ENCODE measurements at regions not wholly inside any gene's neighbourhood (a gene's known extent, or its start where the extent isn't known, plus 50 kb on each side); places are given as distances from the start of the nearest gene placed in this dataset.

DNA sequence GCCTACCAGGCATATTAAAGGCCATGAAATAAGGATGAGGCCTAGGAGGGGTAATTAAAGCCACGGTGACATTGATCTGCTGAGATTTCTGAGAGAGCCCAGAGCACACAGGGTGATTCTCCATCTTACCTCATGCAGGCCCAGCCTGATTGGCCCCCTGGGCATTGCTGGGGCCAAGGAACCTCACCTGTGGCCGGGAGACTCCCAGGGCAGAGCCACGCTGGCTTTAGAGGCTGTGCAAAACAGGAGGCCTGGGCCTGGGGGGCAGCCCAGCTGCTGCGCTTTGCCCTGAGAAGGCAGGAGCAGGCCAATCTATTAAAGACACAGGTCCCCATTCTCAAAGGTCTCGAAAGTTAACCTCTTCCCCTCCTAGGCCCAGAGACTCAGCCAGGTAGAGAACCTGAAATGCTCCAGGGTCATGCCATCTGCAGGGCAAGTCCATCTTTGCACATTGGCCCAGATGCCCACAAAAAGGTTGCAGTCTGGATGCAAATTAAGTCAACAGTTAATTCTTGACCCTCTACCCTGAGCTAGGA lies 1099.7 kb downstream of the BCL11B start:
- peaks cover 5% of the 10 kb centered on the region for H3K4me1 Mint-ChIP-seq (ENCODE audit: low read depth, unreplicated experiment)
- no peak overlapping the region for H2AFZ ChIP-seq (ENCODE audit: low read depth, low read length)

DNA sequence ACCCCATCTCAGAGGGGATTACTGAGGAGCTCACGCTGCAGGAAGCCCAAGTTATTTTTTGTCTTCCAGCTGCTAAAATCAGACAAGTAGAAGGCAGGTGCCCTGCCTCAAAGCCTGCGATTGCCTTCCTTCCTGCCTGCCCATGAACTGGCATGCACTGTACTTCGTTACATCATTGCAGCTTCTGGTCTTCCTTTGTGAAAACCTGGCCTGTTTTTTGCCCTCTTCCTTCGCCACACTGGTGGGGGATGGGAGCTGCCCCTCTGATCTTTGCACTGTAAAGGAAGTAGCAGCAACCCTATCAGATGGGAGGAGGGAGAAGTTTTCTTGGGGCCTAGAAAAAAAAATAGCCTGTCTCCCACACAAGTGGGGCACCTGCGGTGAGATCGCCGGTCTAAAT lies 1098.7 kb downstream of the BCL11B start:
- Mint-ChIP-seq H3K9me3 (ENCODE audit: unreplicated experiment) (no peaks in the 10 kb centered on the region), H3K4me1 (ENCODE audit: low read depth, unreplicated experiment) (peaks cover 5% of the 10 kb centered on the region), H3K27me3 (ENCODE audit: low read depth, unreplicated experiment) (peaks cover 22% of the 10 kb centered on the region), H3K36me3 (ENCODE audit: low read depth, unreplicated experiment) (no peaks in the 10 kb centered on the region), H3K27ac (ENCODE audit: unreplicated experiment) (no peak overlapping the region), H3K4me3 (ENCODE audit: unreplicated experiment) (no peak overlapping the region)
- H3K79me2 ChIP-seq (ENCODE audit: insufficient read depth, low read length): no peaks in the 10 kb centered on the region
- H3K4me2 ChIP-seq (ENCODE audit: low read length): no peak overlapping the region
- H3K27ac ChIP-seq (ENCODE audit: low read depth, low read length): no peak overlapping the region
- no peaks in the 10 kb centered on the region for H3K4me1 ChIP-seq (ENCODE audit: insufficient read depth, low read length)
- no peaks in the 10 kb centered on the region for H3K27me3 ChIP-seq (ENCODE audit: insufficient read depth, low read length)
- FAIRE-seq (no peak), DNase-seq (ENCODE audit: low read depth) (no peak)
- H3K9me3 ChIP-seq (ENCODE audit: insufficient read depth, low read depth, low read length): no peaks in the 10 kb centered on the region
- H3K4me3 ChIP-seq (ENCODE audit: insufficient read depth, low read depth, low read length): no peak overlapping the region
- H2AFZ ChIP-seq (ENCODE audit: low read depth, low read length): no peak overlapping the region
- no peak for TF ChIP-seq EZH2 (IDR thresholded peaks at IDR 0.05; ENCODE audit: insufficient read depth, low read length)
- TF ChIP-seq, protein P1, sequence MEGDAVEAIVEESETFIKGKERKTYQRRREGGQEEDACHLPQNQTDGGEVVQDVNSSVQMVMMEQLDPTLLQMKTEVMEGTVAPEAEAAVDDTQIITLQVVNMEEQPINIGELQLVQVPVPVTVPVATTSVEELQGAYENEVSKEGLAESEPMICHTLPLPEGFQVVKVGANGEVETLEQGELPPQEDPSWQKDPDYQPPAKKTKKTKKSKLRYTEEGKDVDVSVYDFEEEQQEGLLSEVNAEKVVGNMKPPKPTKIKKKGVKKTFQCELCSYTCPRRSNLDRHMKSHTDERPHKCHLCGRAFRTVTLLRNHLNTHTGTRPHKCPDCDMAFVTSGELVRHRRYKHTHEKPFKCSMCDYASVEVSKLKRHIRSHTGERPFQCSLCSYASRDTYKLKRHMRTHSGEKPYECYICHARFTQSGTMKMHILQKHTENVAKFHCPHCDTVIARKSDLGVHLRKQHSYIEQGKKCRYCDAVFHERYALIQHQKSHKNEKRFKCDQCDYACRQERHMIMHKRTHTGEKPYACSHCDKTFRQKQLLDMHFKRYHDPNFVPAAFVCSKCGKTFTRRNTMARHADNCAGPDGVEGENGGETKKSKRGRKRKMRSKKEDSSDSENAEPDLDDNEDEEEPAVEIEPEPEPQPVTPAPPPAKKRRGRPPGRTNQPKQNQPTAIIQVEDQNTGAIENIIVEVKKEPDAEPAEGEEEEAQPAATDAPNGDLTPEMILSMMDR (IDR thresholded peaks at IDR 0.05; ENCODE audit: insufficient read depth, low read depth, low read length): no peak
- H3K36me3 ChIP-seq (ENCODE audit: insufficient read depth, low read length): no peaks in the 10 kb centered on the region
- H3K9ac ChIP-seq (ENCODE audit: low read length): no peak overlapping the region
- no peaks in the 10 kb centered on the region for H4K20me1 ChIP-seq (ENCODE audit: insufficient read depth, low read length)

More for the DNA sequence above, 1099.7 kb downstream of the BCL11B start:
- no peaks in the 10 kb centered on the region for H3K36me3 ChIP-seq (ENCODE audit: insufficient read depth, low read length)
- no peak for TF ChIP-seq EZH2 (IDR thresholded peaks at IDR 0.05; ENCODE audit: insufficient read depth, low read length)
- TF ChIP-seq, protein P1 (IDR thresholded peaks at IDR 0.05; ENCODE audit: insufficient read depth, low read depth, low read length): no peak
- FAIRE-seq (no peak), DNase-seq (ENCODE audit: low read depth) (no peak)
- H3K27ac ChIP-seq (ENCODE audit: low read depth, low read length): no peak overlapping the region
- Mint-ChIP-seq H3K9me3 (ENCODE audit: unreplicated experiment) (peaks cover 2% of the 10 kb centered on the region), H3K27ac (ENCODE audit: unreplicated experiment) (no peak overlapping the region), H3K4me3 (ENCODE audit: unreplicated experiment) (no peak overlapping the region), H3K36me3 (ENCODE audit: low read depth, unreplicated experiment) (no peaks in the 10 kb centered on the region), H3K27me3 (ENCODE audit: low read depth, unreplicated experiment) (peaks cover 25% of the 10 kb centered on the region)
- H3K4me1 ChIP-seq (ENCODE audit: insufficient read depth, low read length): no peaks in the 10 kb centered on the region
- H3K9me3 ChIP-seq (ENCODE audit: insufficient read depth, low read depth, low read length): no peaks in the 10 kb centered on the region
- H3K4me2 ChIP-seq (ENCODE audit: low read length): no peak overlapping the region
- no peaks in the 10 kb centered on the region for H3K27me3 ChIP-seq (ENCODE audit: insufficient read depth, low read length)
- H3K9ac ChIP-seq (ENCODE audit: low read length): no peak overlapping the region
- H3K79me2 ChIP-seq (ENCODE audit: insufficient read depth, low read length): no peaks in the 10 kb centered on the region
- H4K20me1 ChIP-seq (ENCODE audit: insufficient read depth, low read length): no peaks in the 10 kb centered on the region
- no peak overlapping the region for H3K4me3 ChIP-seq (ENCODE audit: insufficient read depth, low read depth, low read length)

DNA sequence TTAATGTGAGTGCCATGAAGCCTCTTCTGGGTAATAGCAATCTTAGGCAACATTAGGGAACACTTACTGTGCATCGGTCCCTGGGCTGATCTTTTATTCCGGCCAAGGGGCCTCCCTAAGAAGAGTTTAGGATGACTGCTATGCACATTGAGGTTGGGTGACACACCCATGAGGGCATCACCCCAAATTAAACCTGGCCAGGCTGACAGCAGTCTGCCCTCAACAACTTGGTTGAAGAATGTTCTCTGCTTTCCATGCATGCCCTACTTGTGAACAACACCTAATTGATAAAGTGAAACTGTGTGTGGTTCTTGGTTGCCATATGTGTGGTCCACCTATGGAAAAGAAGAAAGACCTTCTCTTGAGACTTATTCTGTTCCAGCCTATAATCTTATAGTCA lies 1098.0 kb downstream of the BCL11B start:
- no peaks in the 10 kb centered on the region for H3K36me3 Mint-ChIP-seq (ENCODE audit: low read depth, unreplicated experiment)
- H3K4me1 Mint-ChIP-seq (ENCODE audit: low read depth, unreplicated experiment): peaks cover 5% of the 10 kb centered on the region

More for the DNA sequence above, 1098.0 kb downstream of the BCL11B start:
- Mint-ChIP-seq H3K27me3 (ENCODE audit: low read depth, unreplicated experiment) (peaks cover 19% of the 10 kb centered on the region), H3K4me3 (ENCODE audit: unreplicated experiment) (no peak overlapping the region), H3K9me3 (ENCODE audit: unreplicated experiment) (no peaks in the 10 kb centered on the region), H3K27ac (ENCODE audit: unreplicated experiment) (no peak overlapping the region)
- Histone ChIP-seq H3K4me3 (ENCODE audit: insufficient read depth, low read depth, low read length) (no peak overlapping the region), H4K20me1 (ENCODE audit: insufficient read depth, low read length) (no peaks in the 10 kb centered on the region), H3K4me2 (ENCODE audit: low read length) (no peak overlapping the region), H2AFZ (ENCODE audit: low read depth, low read length) (no peak overlapping the region), H3K36me3 (ENCODE audit: insufficient read depth, low read length) (no peaks in the 10 kb centered on the region), H3K27me3 (ENCODE audit: insufficient read depth, low read length) (no peaks in the 10 kb centered on the region), H3K9me3 (ENCODE audit: insufficient read depth, low read depth, low read length) (no peaks in the 10 kb centered on the region), H3K27ac (ENCODE audit: low read depth, low read length) (no peak overlapping the region), H3K4me1 (ENCODE audit: insufficient read depth, low read length) (no peaks in the 10 kb centered on the region), H3K9ac (ENCODE audit: low read length) (no peak overlapping the region), H3K79me2 (ENCODE audit: insufficient read depth, low read length) (no peaks in the 10 kb centered on the region)
- DNase-seq (ENCODE audit: low read depth) (no peak), FAIRE-seq (no peak)
- TF ChIP-seq, protein P1 (IDR thresholded peaks at IDR 0.05; ENCODE audit: insufficient read depth, low read depth, low read length): no peak
- TF ChIP-seq EZH2 (IDR thresholded peaks at IDR 0.05; ENCODE audit: insufficient read depth, low read length): no peak

All from astrocyte (in vitro differentiated cells and primary cell).